Neural progenitor cell (in vitro differentiated cells): ENCODE measurements at regions not wholly inside any gene's neighbourhood (a gene's known extent, or its start where the extent isn't known, plus 50 kb on each side); places are given as distances from the start of the nearest gene placed in this dataset.

Source experiments
- DNase-seq: peaks from one replicate; pipeline ENCODE4 v3.0.0-alpha.2; 2016; ENCODE audit warnings: low spot score
- H2AFZ ChIP-seq: fragments of 200-600 bp; sonication (generic); replicated peaks from 2 replicates; pipeline ENCODE4 v1.6.1; 2016; ENCODE audit warnings: antibody characterized with exemption
- H3F3A ChIP-seq: fragments of 200-600 bp; sonication (generic); 2 replicates; pipeline ENCODE4 v1.6.1; 2016; ENCODE audit warnings: antibody characterized with exemption, low read depth
- H3K27ac ChIP-seq: fragments of 200-600 bp; sonication (generic); 2 replicates; pipeline ENCODE4 v1.5.1; 2016; ENCODE audit warnings: mild to moderate bottlenecking
- H3K27me3 ChIP-seq: fragments of 200-600 bp; sonication (generic); 2 replicates; pipeline ENCODE4 v1.6.1; 2016; ENCODE audit warnings: mild to moderate bottlenecking, moderate library complexity
- H3K36me3 ChIP-seq: fragments of 200-600 bp; sonication (generic); 2 replicates; pipeline ENCODE4 v1.5.1; 2016
- H3K4me1 ChIP-seq: fragments of 200-600 bp; sonication (generic); 2 replicates; pipeline ENCODE4 v1.6.1; 2016; ENCODE audit warnings: mixed run types
- H3K4me2 ChIP-seq: fragments of 200-600 bp; sonication (generic); 2 replicates; pipeline ENCODE4 v1.6.1; 2016
- H3K4me3 ChIP-seq: fragments of 200-600 bp; sonication (generic); 2 replicates; pipeline ENCODE4 v1.5.1; 2016
- H3K79me2 ChIP-seq: fragments of 200-600 bp; sonication (generic); 2 replicates; pipeline ENCODE4 v1.6.1; 2016; ENCODE audit warnings: low read depth
- H3K9ac ChIP-seq: fragments of 200-600 bp; sonication (generic); 2 replicates; pipeline ENCODE4 v1.6.1; 2016
- H3K9me3 ChIP-seq: fragments of 200-600 bp; sonication (generic); 2 replicates; pipeline ENCODE4 v1.5.1; 2016; ENCODE audit warnings: low read depth
- H4K20me1 ChIP-seq: fragments of 200-600 bp; sonication (generic); 2 replicates; pipeline ENCODE4 v1.6.1; 2016; ENCODE audit warnings: low read depth
- H3K27ac Mint-ChIP-seq: 3 replicates; pipeline ENCODE4 v1.8.0; 2021; ENCODE audit warnings: mixed read lengths
- H3K27me3 Mint-ChIP-seq: 2 replicates; pipeline ENCODE4 v1.8.0; 2022; ENCODE audit warnings: low read depth, mild to moderate bottlenecking, inconsistent platforms, moderate library complexity, mixed read lengths; ENCODE audit not compliant: insufficient read depth
- H3K36me3 Mint-ChIP-seq: 3 replicates; pipeline ENCODE4 v1.8.0; 2021; ENCODE audit warnings: mixed read lengths
- H3K4me1 Mint-ChIP-seq: 3 replicates; pipeline ENCODE4 v1.8.0; 2021; ENCODE audit warnings: mixed read lengths
- H3K4me3 Mint-ChIP-seq: 3 replicates; pipeline ENCODE4 v1.8.0; 2021; ENCODE audit warnings: mild to moderate bottlenecking, moderate library complexity, mixed read lengths
- H3K9me3 Mint-ChIP-seq: 3 replicates; pipeline ENCODE4 v1.8.0; 2020; ENCODE audit warnings: mixed read lengths
- EZH2 ChIP-seq: fragments of 200-600 bp; sonication (generic); IDR thresholded peaks from 2 replicates; pipeline ENCODE4 v1.6.1; 2017; ENCODE audit warnings: antibody characterized with exemption, mild to moderate bottlenecking, moderate library complexity
- EZH2phosphoT487 ChIP-seq: fragments of 200-600 bp; sonication (generic); IDR thresholded peaks from 2 replicates; pipeline ENCODE4 v1.6.1; 2017; ENCODE audit warnings: antibody characterized with exemption
- TF ChIP-seq, protein P1 (sequence below): fragments of 200-600 bp; sonication (generic); IDR thresholded peaks from 2 replicates; pipeline ENCODE4 v1.5.1; 2017; ENCODE audit warnings: antibody characterized with exemption, mild to moderate bottlenecking

GRCh38 chr7:81233208-81233940 is 314.5 kb upstream of the SEMA3C start:
- Histone ChIP-seq H3K36me3 (no peaks in the 10 kb centered on the region), H3K9ac (no peak overlapping the region), H3K4me3 (no peak overlapping the region), H3K27me3 (no peaks in the 10 kb centered on the region), H3F3A (no peaks in the 10 kb centered on the region), H3K79me2 (no peaks in the 10 kb centered on the region), H3K9me3 (no peaks in the 10 kb centered on the region), H3K4me1 (peaks cover 4% of the 10 kb centered on the region), H2AFZ (no peak overlapping the region), H3K27ac (no peak overlapping the region), H4K20me1 (no peaks in the 10 kb centered on the region), H3K4me2 (no peak overlapping the region)
- Mint-ChIP-seq H3K4me3 (no peak overlapping the region), H3K27ac (no peak overlapping the region), H3K27me3 (peaks cover 2% of the 10 kb centered on the region), H3K36me3 (no peaks in the 10 kb centered on the region), H3K9me3 (no peaks in the 10 kb centered on the region), H3K4me1 (peaks cover 8% of the 10 kb centered on the region)
- DNase-seq = no peak
- TF ChIP-seq, protein P1, sequence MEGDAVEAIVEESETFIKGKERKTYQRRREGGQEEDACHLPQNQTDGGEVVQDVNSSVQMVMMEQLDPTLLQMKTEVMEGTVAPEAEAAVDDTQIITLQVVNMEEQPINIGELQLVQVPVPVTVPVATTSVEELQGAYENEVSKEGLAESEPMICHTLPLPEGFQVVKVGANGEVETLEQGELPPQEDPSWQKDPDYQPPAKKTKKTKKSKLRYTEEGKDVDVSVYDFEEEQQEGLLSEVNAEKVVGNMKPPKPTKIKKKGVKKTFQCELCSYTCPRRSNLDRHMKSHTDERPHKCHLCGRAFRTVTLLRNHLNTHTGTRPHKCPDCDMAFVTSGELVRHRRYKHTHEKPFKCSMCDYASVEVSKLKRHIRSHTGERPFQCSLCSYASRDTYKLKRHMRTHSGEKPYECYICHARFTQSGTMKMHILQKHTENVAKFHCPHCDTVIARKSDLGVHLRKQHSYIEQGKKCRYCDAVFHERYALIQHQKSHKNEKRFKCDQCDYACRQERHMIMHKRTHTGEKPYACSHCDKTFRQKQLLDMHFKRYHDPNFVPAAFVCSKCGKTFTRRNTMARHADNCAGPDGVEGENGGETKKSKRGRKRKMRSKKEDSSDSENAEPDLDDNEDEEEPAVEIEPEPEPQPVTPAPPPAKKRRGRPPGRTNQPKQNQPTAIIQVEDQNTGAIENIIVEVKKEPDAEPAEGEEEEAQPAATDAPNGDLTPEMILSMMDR = no peak
- TF ChIP-seq EZH2 = no peak
- no peak for TF ChIP-seq EZH2phosphoT487

DNA sequence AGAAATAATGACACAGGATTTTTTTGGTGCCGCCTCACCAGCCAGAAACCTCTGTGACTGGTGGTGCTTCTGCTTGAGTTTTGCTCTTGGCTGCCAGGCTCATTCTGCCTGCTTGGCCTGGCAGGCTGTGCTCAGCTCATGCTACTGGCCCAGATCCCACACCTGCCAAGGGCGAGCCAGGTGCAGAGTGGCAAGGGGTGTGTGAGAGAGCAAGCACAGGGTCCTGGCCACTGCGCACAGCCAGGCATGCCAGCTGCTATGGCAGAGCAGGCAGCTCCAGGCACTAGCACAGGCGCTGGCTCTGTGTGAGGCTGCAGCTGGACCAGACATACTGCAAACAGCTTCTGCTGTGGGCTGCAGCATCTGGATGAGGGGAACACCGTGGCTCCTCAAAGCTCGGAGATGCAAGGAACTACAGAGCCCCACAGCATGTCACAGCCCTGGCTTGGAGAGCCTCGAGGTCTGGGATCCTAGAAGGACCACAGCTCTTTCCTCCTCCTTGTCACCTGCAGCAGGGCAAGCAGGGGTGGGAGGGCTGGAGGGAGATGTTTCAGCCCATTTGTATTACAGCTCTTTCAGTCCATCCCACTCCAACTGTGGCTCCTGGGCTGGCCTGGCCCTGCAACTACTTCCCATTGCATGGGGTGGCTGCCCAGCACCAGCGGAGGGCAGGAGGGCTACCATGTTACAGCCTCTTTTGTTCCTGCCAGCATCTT is 313.4 kb upstream of the SEMA3C start:
- H2AFZ ChIP-seq = no peak overlapping the region
- DNase-seq = no peak
- Mint-ChIP-seq H3K36me3 (no peaks in the 10 kb centered on the region), H3K9me3 (no peaks in the 10 kb centered on the region), H3K27me3 (peaks cover 2% of the 10 kb centered on the region), H3K4me3 (no peak overlapping the region), H3K4me1 (peaks cover 8% of the 10 kb centered on the region), H3K27ac (no peak overlapping the region)
- no peak overlapping the region for H3K4me3 ChIP-seq
- no peak overlapping the region for H3K4me2 ChIP-seq
- H3K27ac ChIP-seq = no peak overlapping the region
- H4K20me1 ChIP-seq = no peaks in the 10 kb centered on the region
- H3K27me3 ChIP-seq = no peaks in the 10 kb centered on the region
- H3K79me2 ChIP-seq = no peaks in the 10 kb centered on the region
- no peaks in the 10 kb centered on the region for H3F3A ChIP-seq
- H3K36me3 ChIP-seq = no peaks in the 10 kb centered on the region
- H3K9ac ChIP-seq = no peak overlapping the region
- H3K4me1 ChIP-seq = peaks cover 4% of the 10 kb centered on the region
- TF ChIP-seq, protein P1 = no peak
- no peak for TF ChIP-seq EZH2phosphoT487
- TF ChIP-seq EZH2 = no peak
- no peaks in the 10 kb centered on the region for H3K9me3 ChIP-seq

DNA sequence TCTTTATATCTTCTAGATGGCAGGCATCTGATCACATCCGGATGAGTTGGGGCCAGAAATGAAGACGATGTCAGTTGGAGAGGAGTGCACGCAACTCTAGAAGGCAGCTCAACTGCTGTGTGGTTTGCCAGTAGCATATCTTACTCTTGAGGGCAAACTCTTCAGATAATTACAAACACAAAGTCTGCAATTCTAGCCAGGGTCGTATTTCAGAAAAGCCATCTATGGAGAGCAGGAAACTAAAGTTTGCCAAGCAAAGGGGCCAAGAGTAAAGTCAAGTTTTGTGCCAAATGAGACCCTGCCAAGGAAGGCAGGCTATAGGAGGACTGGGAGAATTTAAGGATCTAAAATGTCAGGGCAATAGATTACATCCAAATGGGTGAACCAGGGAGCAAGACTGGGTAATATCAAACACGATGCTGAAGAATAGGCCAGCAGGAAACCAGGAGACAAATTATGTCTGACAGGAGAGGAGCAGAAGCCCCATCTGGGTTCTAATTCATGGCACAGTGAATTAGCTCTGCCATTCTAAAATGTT is 312.5 kb upstream of the SEMA3C start:
- no peak overlapping the region for H3K9ac ChIP-seq
- Mint-ChIP-seq H3K4me1 (peaks cover 8% of the 10 kb centered on the region), H3K36me3 (no peaks in the 10 kb centered on the region)

More for the DNA sequence above, 312.5 kb upstream of the SEMA3C start:
- Mint-ChIP-seq H3K9me3 (no peaks in the 10 kb centered on the region), H3K27me3 (peaks cover 2% of the 10 kb centered on the region), H3K27ac (no peak overlapping the region), H3K4me3 (no peak overlapping the region)
- Histone ChIP-seq H3K4me1 (peaks cover 4% of the 10 kb centered on the region), H2AFZ (no peak overlapping the region), H3K27me3 (no peaks in the 10 kb centered on the region), H3K79me2 (no peaks in the 10 kb centered on the region), H3F3A (no peaks in the 10 kb centered on the region), H3K9me3 (no peaks in the 10 kb centered on the region), H3K4me2 (no peak overlapping the region), H4K20me1 (no peaks in the 10 kb centered on the region), H3K27ac (no peak overlapping the region), H3K4me3 (no peak overlapping the region), H3K36me3 (no peaks in the 10 kb centered on the region)
- no peak for DNase-seq
- TF ChIP-seq EZH2 (no peak), EZH2phosphoT487 (no peak)
- TF ChIP-seq, protein P1 = no peak
